ENCODE measurements at regions not wholly inside any gene's neighbourhood (a gene's known extent, or its start where the extent isn't known, plus 50 kb on each side); places are given as distances from the start of the nearest gene placed in this dataset.

DNA sequence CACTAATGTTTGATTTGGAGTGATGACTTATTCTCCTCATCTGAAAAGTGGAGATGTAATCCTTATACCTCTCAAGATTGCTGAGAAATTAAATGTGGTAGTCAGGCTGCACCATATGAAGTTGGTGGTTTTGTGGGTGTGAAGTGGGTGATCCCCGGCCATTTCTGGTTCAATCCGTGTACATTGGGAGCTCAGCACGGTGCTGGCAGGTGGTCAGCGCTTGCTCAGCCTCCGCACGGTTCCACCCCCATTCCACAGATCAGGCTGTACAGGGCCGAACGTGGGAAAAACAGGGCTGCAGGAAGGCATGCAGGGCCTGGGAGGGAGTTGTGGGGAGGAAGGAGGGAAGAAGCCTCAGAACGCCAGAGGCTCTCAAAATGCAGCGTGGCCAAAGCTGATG, 198.3 kb downstream of the INO80D start:
- no peak overlapping the region for H3K4me2 ChIP-seq (ENCODE audit: low read length)
- H3K9me3 ChIP-seq (ENCODE audit: control insufficient read depth, low read length), result no peaks in the 10 kb centered on the region
- H2AFZ ChIP-seq, result no peak overlapping the region
- H3K9ac ChIP-seq, result no peak overlapping the region
- TF ChIP-seq CTCF (IDR thresholded peaks at IDR 0.05), result no peak
- no peak overlapping the region for H3K4me3 ChIP-seq (ENCODE audit: low read depth, low read length)
- no peak overlapping the region for H3K27ac ChIP-seq
- no peaks in the 10 kb centered on the region for H3K27me3 ChIP-seq (ENCODE audit: control insufficient read depth, insufficient read depth, low read length)
- H3K79me2 ChIP-seq, result no peaks in the 10 kb centered on the region
- H3K4me1 ChIP-seq, result no peaks in the 10 kb centered on the region
- no peaks in the 10 kb centered on the region for H3K36me3 ChIP-seq (ENCODE audit: control insufficient read depth, insufficient read depth, low read length)

DNA sequence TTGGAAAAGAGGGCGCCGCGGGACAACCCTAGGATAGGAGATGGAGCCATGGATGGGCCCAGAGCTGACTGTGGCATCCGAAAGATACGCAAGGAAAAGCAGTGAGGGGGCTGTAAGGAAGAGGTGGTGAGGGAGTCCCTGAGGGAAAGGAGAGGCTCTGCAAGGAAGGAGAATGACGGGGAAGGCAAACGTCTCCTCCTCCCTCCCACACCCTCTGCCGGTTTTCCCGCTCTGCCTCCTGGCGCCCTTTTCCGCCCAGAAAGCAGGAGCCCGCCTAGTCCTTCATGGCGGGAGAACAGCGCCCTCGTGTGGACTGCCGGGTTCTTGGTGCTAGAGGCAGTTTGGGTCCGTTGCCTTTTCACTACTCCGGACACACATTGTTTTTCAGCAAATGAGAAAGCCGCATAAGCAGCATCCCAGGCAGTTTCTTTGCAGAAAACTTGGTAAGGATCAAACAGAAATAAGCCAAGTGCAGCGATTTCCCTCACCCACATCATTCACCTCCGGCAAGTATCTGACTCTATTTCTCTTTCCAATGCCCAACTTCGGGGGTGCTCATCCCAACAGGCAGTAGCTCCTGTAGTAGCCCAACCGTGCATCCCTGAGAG, 200.4 kb downstream of the INO80D start:
- H3K27ac ChIP-seq, result no peak overlapping the region
- H3K9me3 ChIP-seq (ENCODE audit: control insufficient read depth, low read length), result no peaks in the 10 kb centered on the region
- H3K9ac ChIP-seq, result no peak overlapping the region
- no peaks in the 10 kb centered on the region for H3K27me3 ChIP-seq (ENCODE audit: control insufficient read depth, insufficient read depth, low read length)
- no peaks in the 10 kb centered on the region for H3K4me1 ChIP-seq
- peak; percentile 81 for TF ChIP-seq CTCF (IDR thresholded peaks at IDR 0.05)
- H3K79me2 ChIP-seq, result no peaks in the 10 kb centered on the region
- no peak overlapping the region for H3K4me3 ChIP-seq (ENCODE audit: low read depth, low read length)
- no peak overlapping the region for H3K4me2 ChIP-seq (ENCODE audit: low read length)
- H3K36me3 ChIP-seq (ENCODE audit: control insufficient read depth, insufficient read depth, low read length), result no peaks in the 10 kb centered on the region
- no peak overlapping the region for H2AFZ ChIP-seq

DNA sequence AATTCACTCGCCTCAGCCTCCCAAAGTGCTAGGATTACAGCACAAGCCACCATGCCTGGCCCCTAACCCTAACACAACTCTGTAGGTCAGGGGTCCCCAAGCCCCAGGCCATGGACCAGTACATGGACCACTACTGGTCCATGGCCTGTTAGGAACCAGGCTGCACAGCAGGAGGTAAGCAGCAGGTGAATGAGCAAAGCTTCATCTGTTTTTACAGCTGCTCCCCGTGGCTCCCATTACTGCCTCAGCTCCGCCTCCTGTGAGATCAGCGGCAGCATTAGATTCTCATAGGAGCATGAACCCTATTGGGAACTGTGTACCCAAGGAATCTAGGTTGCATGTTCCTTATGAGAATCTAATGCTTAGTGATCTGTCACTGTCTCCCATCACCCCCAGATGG, 201.7 kb downstream of the NRP2 start:
- no peak overlapping the region for H3K27ac ChIP-seq
- H3K4me2 ChIP-seq (ENCODE audit: low read length), result no peak overlapping the region
- no peak overlapping the region for H3K9ac ChIP-seq
- H3K9me3 ChIP-seq (ENCODE audit: control insufficient read depth, low read length), result no peaks in the 10 kb centered on the region
- H3K27me3 ChIP-seq (ENCODE audit: control insufficient read depth, insufficient read depth, low read length), result no peaks in the 10 kb centered on the region
- H3K36me3 ChIP-seq (ENCODE audit: control insufficient read depth, insufficient read depth, low read length), result no peaks in the 10 kb centered on the region
- no peak overlapping the region for H2AFZ ChIP-seq
- TF ChIP-seq CTCF (IDR thresholded peaks at IDR 0.05), result no peak
- no peaks in the 10 kb centered on the region for H3K4me1 ChIP-seq
- no peak overlapping the region for H3K4me3 ChIP-seq (ENCODE audit: low read depth, low read length)
- no peaks in the 10 kb centered on the region for H3K79me2 ChIP-seq

DNA sequence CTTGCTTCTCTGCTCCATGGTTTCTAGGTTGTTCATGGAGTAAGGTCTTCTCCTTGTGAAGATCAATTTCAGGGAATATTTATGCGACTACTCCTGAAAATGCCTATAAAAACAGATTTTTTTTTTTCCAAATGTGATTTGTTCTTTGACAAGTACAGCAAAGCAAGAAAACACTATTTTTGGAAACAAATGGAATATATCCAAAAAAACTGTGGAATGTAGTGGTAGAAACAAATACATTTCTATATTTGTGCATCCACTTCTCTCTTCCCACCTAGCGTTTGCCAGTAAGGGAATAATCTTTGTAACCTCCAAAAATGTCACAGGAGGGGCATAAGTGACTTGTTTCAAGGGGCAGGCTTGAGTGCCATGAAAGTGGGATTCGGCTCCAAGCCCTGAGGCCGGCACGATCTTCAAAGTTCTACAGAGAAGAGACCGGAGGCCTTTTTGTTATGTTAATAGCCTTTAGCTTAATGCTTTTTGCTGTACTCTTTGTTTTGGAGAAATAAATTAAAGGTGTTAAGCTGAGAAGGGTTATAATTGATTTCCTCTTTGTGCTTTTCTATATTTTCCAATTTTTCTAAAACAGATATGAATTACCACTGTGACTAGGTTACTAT, 200.6 kb downstream of the NRP2 start:
- no peak overlapping the region for H3K27ac ChIP-seq
- H3K4me3 ChIP-seq (ENCODE audit: low read depth, low read length), result no peak overlapping the region
- H3K27me3 ChIP-seq (ENCODE audit: control insufficient read depth, insufficient read depth, low read length), result no peaks in the 10 kb centered on the region
- H2AFZ ChIP-seq, result no peak overlapping the region
- no peak overlapping the region for H3K4me2 ChIP-seq (ENCODE audit: low read length)
- no peaks in the 10 kb centered on the region for H3K4me1 ChIP-seq
- no peaks in the 10 kb centered on the region for H3K9me3 ChIP-seq (ENCODE audit: control insufficient read depth, low read length)
- H3K9ac ChIP-seq, result no peak overlapping the region
- TF ChIP-seq CTCF (IDR thresholded peaks at IDR 0.05), result no peak
- no peaks in the 10 kb centered on the region for H3K36me3 ChIP-seq (ENCODE audit: control insufficient read depth, insufficient read depth, low read length)
- H3K79me2 ChIP-seq, result no peaks in the 10 kb centered on the region

DNA sequence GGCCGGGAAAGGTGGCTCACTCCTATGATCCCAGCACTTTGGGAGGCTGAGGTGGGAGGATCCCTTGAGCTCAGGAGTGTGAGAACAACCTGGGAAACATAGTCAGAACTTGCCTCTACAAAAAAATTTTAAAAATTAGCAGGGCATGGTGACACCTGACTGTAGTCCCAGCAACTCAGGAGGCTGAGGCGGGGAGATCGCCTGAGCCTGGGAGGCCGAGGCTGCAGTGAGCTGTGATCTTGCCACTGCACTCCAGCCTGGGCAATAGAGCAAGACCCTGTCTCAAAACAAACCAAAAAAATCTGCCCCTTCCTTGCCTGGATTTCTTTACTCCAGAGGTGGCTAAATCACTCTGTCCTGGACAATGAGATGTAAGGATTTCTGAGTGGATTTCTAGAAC, 197.7 kb downstream of the NRP2 start:
- Histone ChIP-seq H3K4me2 (ENCODE audit: low read length) (no peak overlapping the region), H3K4me3 (ENCODE audit: low read depth, low read length) (no peak overlapping the region), H3K36me3 (ENCODE audit: control insufficient read depth, insufficient read depth, low read length) (no peaks in the 10 kb centered on the region), H3K4me1 (no peaks in the 10 kb centered on the region), H2AFZ (no peak overlapping the region), H3K9me3 (ENCODE audit: control insufficient read depth, low read length) (no peaks in the 10 kb centered on the region), H3K9ac (no peak overlapping the region), H3K27ac (no peak overlapping the region), H3K79me2 (no peaks in the 10 kb centered on the region), H3K27me3 (ENCODE audit: control insufficient read depth, insufficient read depth, low read length) (no peaks in the 10 kb centered on the region)
- no peak for TF ChIP-seq CTCF (IDR thresholded peaks at IDR 0.05)
